Inflammatory macrophage treated with lipopolysaccharide for 1 hour (primary cell): ENCODE measurements at regions not wholly inside any gene's neighbourhood (a gene's known extent, or its start where the extent isn't known, plus 50 kb on each side); places are given as distances from the start of the nearest gene placed in this dataset.
"Not testable (repeated sequence)": the region's sequence is repeated elsewhere in the genome, so short reads cannot be mapped to it uniquely, and the experiment has no call there.

Experiments used
- DNase-seq, 2 donors: peaks; one replicate each; pipeline ENCODE4 v3.0.0-alpha.2; 2020 to 2022

GRCh38 chr3:16055606-16056211, 118.8 kb upstream of the GALNT15 start:
- DNase-seq = no peak

- DNase-seq = no peak
Measured at GRCh38 chr3:16056217-16056616, 118.3 kb upstream of the GALNT15 start.

- DNase-seq = no peak
Measured at GRCh38 chr3:16058521-16058920, 116.0 kb upstream of the GALNT15 start.

GRCh38 chr3:16059081-16059537, 115.4 kb upstream of the GALNT15 start:
- DNase-seq = no peak

- no peak for DNase-seq
Measured at GRCh38 chr3:16059711-16060357, 114.6 kb upstream of the GALNT15 start.

GRCh38 chr3:16060358-16060852, 114.1 kb upstream of the GALNT15 start:
- DNase-seq = peak; percentile 2 to 10

- DNase-seq = no peak
Measured at GRCh38 chr3:16060945-16061344, 113.5 kb upstream of the GALNT15 start.

- no peak for DNase-seq
Measured at GRCh38 chr3:16061491-16061890, 113.0 kb upstream of the GALNT15 start.

- no peak for DNase-seq
Measured at GRCh38 chr3:16063603-16064002, 110.9 kb upstream of the GALNT15 start.

- peak in 1 of 2 donors; percentile 7 for DNase-seq
Measured at GRCh38 chr3:16064642-16065414, 109.7 kb upstream of the GALNT15 start.

GRCh38 chr3:16066545-16066944, 107.9 kb upstream of the GALNT15 start:
- no peak for DNase-seq

GRCh38 chr3:16066975-16067374, 107.5 kb upstream of the GALNT15 start:
- no peak for DNase-seq

- no peak for DNase-seq
Measured at GRCh38 chr3:16067837-16068471, 106.5 kb upstream of the GALNT15 start.

GRCh38 chr3:16069149-16069922, 105.1 kb upstream of the GALNT15 start:
- no peak for DNase-seq

- no peak for DNase-seq
Measured at GRCh38 chr3:16070707-16071106, 103.8 kb upstream of the GALNT15 start.

GRCh38 chr3:16071206-16071605, 103.3 kb upstream of the GALNT15 start:
- DNase-seq = no peak

- no peak for DNase-seq
Measured at GRCh38 chr3:16072420-16073110, 101.9 kb upstream of the GALNT15 start.

- no peak for DNase-seq
Measured at GRCh38 chr3:16073203-16073602, 101.3 kb upstream of the GALNT15 start.

GRCh38 chr3:16073990-16074671, 100.3 kb upstream of the GALNT15 start:
- not testable (repeated sequence) for DNase-seq

GRCh38 chr3:16075647-16076046, 98.8 kb upstream of the GALNT15 start:
- DNase-seq = no peak

GRCh38 chr3:16076564-16076963, 97.9 kb upstream of the GALNT15 start:
- no peak for DNase-seq
